Fibroblast of lung (primary cell): ENCODE measurements at regions not wholly inside any gene's neighbourhood (a gene's known extent, or its start where the extent isn't known, plus 50 kb on each side); places are given as distances from the start of the nearest gene placed in this dataset.
A peak's percentile ranks its signal among the peaks of the same experiment; 100 is the strongest.

Source experiments
- DNase-seq, 2 donors: peaks; one replicate each; pipeline versions ENCODE4 v3.0.0 to v3.0.0-alpha.2; 2010; ENCODE audit warnings: low read depth in 2 of 2
- H2AFZ ChIP-seq: 2 replicates; pipeline ENCODE4 v1.5.1; 2012; ENCODE audit warnings: low read length, control low read depth, inconsistent platforms
- H3K27ac ChIP-seq: 2 replicates; pipeline ENCODE4 v1.5.1; 2011; ENCODE audit warnings: low read length, control low read depth; ENCODE audit not compliant: insufficient read depth
- H3K27me3 ChIP-seq: 2 replicates; pipeline ENCODE4 v1.5.1; 2011; ENCODE audit warnings: mild to moderate bottlenecking, low read length; ENCODE audit not compliant: control insufficient read depth, insufficient read depth
- H3K36me3 ChIP-seq: 2 replicates; pipeline ENCODE4 v1.5.1; 2011; ENCODE audit warnings: low read length; ENCODE audit not compliant: control insufficient read depth, insufficient read depth
- H3K4me1 ChIP-seq: 2 replicates; pipeline ENCODE4 v1.5.1; 2011; ENCODE audit warnings: low read length; ENCODE audit not compliant: control insufficient read depth, insufficient read depth; ENCODE audit errors: extremely low read depth
- H3K4me2 ChIP-seq: 2 replicates; pipeline ENCODE4 v1.5.1; 2011; ENCODE audit warnings: low read length, control low read depth; ENCODE audit not compliant: insufficient read depth; ENCODE audit errors: extremely low read depth
- H3K4me3 ChIP-seq, 4 experiments: fragments of 200-600 bp in 1 of 4; sonication (generic) in 1 of 4; replicated peaks in 1 of 4; 2 replicates each; pipeline ENCODE4 v1.5.1; 2011 to 2016; ENCODE audit warnings: low read length in 4 of 4, low read depth in 3 of 4, mild to moderate bottlenecking in 3 of 4, control low read depth in 2 of 4, inconsistent platforms in 1 of 4, mixed read lengths in 1 of 4; ENCODE audit not compliant: insufficient read depth in 1 of 4; ENCODE audit errors: control extremely low read depth in 1 of 4
- H3K79me2 ChIP-seq: 2 replicates; pipeline ENCODE4 v1.5.1; 2012; ENCODE audit warnings: mild to moderate bottlenecking, low read length, inconsistent platforms; ENCODE audit not compliant: control insufficient read depth, insufficient read depth
- H3K9ac ChIP-seq: 2 replicates; pipeline ENCODE4 v1.5.1; 2011; ENCODE audit warnings: mild to moderate bottlenecking, low read length, control low read depth; ENCODE audit not compliant: insufficient read depth
- H3K9me3 ChIP-seq: 2 replicates; pipeline ENCODE4 v1.5.1; 2012; ENCODE audit warnings: low read depth, low read length; ENCODE audit not compliant: control insufficient read depth, insufficient read depth
- H4K20me1 ChIP-seq: 2 replicates; pipeline ENCODE4 v1.5.1; 2011; ENCODE audit warnings: low read length; ENCODE audit not compliant: control insufficient read depth, insufficient read depth; ENCODE audit errors: extremely low read depth
- EZH2 ChIP-seq: IDR thresholded peaks from 2 replicates; pipeline ENCODE4 v1.5.1; 2012; ENCODE audit warnings: low read length, control low read depth, mild to moderate bottlenecking; ENCODE audit errors: missing control alignments
- TF ChIP-seq, protein P1 (sequence below), 2 donors: IDR thresholded peaks in 1 of 2; conservative IDR thresholded peaks in 1 of 2; 1 replicate in 1 of 2; 2 replicates in 1 of 2; pipeline ENCODE4 v1.5.1; 2011 to 2012; ENCODE audit warnings: low read length in 2 of 2, control low read depth in 1 of 2, inconsistent platforms in 1 of 2, low read depth in 1 of 2, mild to moderate bottlenecking in 1 of 2

- TF ChIP-seq, protein P1, sequence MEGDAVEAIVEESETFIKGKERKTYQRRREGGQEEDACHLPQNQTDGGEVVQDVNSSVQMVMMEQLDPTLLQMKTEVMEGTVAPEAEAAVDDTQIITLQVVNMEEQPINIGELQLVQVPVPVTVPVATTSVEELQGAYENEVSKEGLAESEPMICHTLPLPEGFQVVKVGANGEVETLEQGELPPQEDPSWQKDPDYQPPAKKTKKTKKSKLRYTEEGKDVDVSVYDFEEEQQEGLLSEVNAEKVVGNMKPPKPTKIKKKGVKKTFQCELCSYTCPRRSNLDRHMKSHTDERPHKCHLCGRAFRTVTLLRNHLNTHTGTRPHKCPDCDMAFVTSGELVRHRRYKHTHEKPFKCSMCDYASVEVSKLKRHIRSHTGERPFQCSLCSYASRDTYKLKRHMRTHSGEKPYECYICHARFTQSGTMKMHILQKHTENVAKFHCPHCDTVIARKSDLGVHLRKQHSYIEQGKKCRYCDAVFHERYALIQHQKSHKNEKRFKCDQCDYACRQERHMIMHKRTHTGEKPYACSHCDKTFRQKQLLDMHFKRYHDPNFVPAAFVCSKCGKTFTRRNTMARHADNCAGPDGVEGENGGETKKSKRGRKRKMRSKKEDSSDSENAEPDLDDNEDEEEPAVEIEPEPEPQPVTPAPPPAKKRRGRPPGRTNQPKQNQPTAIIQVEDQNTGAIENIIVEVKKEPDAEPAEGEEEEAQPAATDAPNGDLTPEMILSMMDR (conservative IDR thresholded peaks at IDR 0.05 in 1 of 2, IDR thresholded peaks at IDR 0.05 in 1 of 2; ENCODE audit: low read depth in 1 of 2, low read length in 2 of 2), result no peak
- DNase-seq, result peak; percentile 2 to 9
- H3K4me3 ChIP-seq, result no peak overlapping the region
- H3K4me1 ChIP-seq, result no peaks in the 10 kb centered on the region
- no peaks in the 10 kb centered on the region for H3K9me3 ChIP-seq
- no peaks in the 10 kb centered on the region for H3K36me3 ChIP-seq
- no peaks in the 10 kb centered on the region for H3K27me3 ChIP-seq
- no peaks in the 10 kb centered on the region for H4K20me1 ChIP-seq
- H3K79me2 ChIP-seq, result no peaks in the 10 kb centered on the region
- H3K27ac ChIP-seq, result no peak overlapping the region
- no peak overlapping the region for H2AFZ ChIP-seq
- no peak overlapping the region for H3K9ac ChIP-seq
- no peak overlapping the region for H3K4me2 ChIP-seq
Observed at GRCh38 chr16:52050418-52050817, 496.5 kb downstream of the TOX3 start.

DNA sequence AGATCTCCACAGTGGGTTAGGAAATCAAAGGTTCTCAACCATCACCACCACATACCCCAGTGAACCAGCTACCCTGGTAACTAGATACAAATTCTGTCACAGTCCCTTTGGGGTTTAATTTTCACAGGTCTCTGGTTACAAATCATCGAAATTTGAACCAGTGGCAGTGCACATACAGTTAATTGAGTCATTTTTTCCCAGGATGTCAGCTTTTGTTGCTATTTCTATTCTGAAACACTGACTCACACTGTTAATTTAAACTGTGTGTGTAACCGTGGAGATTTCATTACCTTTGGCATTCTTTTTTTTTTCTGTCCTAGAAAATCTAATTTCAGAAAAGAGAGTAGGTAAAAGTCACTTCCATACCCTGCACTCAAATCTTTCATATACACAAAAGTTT lies 511.5 kb downstream of the TOX3 start:
- no peak overlapping the region for H3K4me3 ChIP-seq
- H3K79me2 ChIP-seq, result no peaks in the 10 kb centered on the region
- no peaks in the 10 kb centered on the region for H3K27me3 ChIP-seq
- H3K4me1 ChIP-seq, result no peaks in the 10 kb centered on the region
- no peak overlapping the region for H3K27ac ChIP-seq
- no peak for TF ChIP-seq EZH2
- TF ChIP-seq, protein P1 (conservative IDR thresholded peaks at IDR 0.05 in 1 of 2, IDR thresholded peaks at IDR 0.05 in 1 of 2; ENCODE audit: low read depth in 1 of 2, low read length in 2 of 2), result no peak
- no peak overlapping the region for H3K9ac ChIP-seq
- no peak for DNase-seq
- H4K20me1 ChIP-seq, result no peaks in the 10 kb centered on the region
- H3K9me3 ChIP-seq, result no peaks in the 10 kb centered on the region
- H2AFZ ChIP-seq, result no peak overlapping the region
- H3K4me2 ChIP-seq, result no peak overlapping the region
- no peaks in the 10 kb centered on the region for H3K36me3 ChIP-seq

DNA sequence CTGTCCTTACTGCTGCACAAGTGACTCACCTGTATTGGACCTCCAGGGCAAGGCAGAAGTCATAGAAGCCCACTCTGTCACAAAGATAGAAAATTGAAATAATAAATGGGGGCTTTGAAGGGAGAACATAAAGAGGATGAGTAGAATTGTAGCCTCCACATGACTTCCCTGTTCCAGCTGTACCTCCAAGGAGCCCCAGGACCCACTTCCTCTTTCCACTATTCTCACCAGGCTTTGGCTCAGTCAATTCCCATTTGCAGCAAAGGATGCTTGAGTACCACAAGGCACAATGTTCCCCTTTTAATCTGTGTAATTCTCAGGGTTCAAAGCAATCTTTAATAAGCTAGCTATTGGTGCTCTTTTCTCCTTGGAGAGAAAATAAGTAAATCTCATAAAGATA lies 512.1 kb downstream of the TOX3 start:
- no peaks in the 10 kb centered on the region for H3K4me1 ChIP-seq

More for the DNA sequence above, 512.1 kb downstream of the TOX3 start:
- H3K9ac ChIP-seq, result no peak overlapping the region
- TF ChIP-seq, protein P1 (conservative IDR thresholded peaks at IDR 0.05 in 1 of 2, IDR thresholded peaks at IDR 0.05 in 1 of 2; ENCODE audit: low read depth in 1 of 2, low read length in 2 of 2), result no peak
- TF ChIP-seq EZH2, result no peak
- no peaks in the 10 kb centered on the region for H3K79me2 ChIP-seq
- H3K36me3 ChIP-seq, result no peaks in the 10 kb centered on the region
- H3K27me3 ChIP-seq, result no peaks in the 10 kb centered on the region
- H3K9me3 ChIP-seq, result no peaks in the 10 kb centered on the region
- no peak overlapping the region for H3K27ac ChIP-seq
- H3K4me2 ChIP-seq, result no peak overlapping the region
- H4K20me1 ChIP-seq, result no peaks in the 10 kb centered on the region
- no peak overlapping the region for H2AFZ ChIP-seq
- no peak for DNase-seq
- no peak overlapping the region for H3K4me3 ChIP-seq
